Keratinocyte (primary cell): ENCODE measurements at regions not wholly inside any gene's neighbourhood (a gene's known extent, or its start where the extent isn't known, plus 50 kb on each side); places are given as distances from the start of the nearest gene placed in this dataset.

Source experiments
- DNase-seq: peaks from one replicate; pipeline ENCODE4 v3.0.0-alpha.2; 2011; ENCODE audit warnings: low read depth, missing footprints, low spot score
- FAIRE-seq: peaks from 2 replicates; lab custom pipeline; 2011; peaks lifted over from hg19 to GRCh38; lab: Jason Lieb, UNC
- H2AFZ ChIP-seq: 2 replicates; pipeline ENCODE4 v1.6.0; 2012; ENCODE audit warnings: low read length, control low read depth, inconsistent platforms; ENCODE audit not compliant: control insufficient read depth
- H3K27ac ChIP-seq: 2 replicates; pipeline ENCODE4 v1.5.1; 2011; ENCODE audit warnings: low read length; ENCODE audit not compliant: control insufficient read depth, insufficient read depth
- H3K27me3 ChIP-seq: 3 replicates; pipeline ENCODE4 v1.6.0; 2011; ENCODE audit warnings: low read length; ENCODE audit not compliant: control insufficient read depth, insufficient read depth; ENCODE audit errors: extremely low read depth
- H3K36me3 ChIP-seq, 2 experiments: 2 replicates in 1 of 2; 3 replicates in 1 of 2; pipeline ENCODE4 v1.5.1; 2011; ENCODE audit warnings: low read length in 2 of 2, mild to moderate bottlenecking in 1 of 2; ENCODE audit not compliant: control insufficient read depth in 2 of 2, insufficient read depth in 2 of 2; ENCODE audit errors: extremely low read depth in 1 of 2
- H3K4me1 ChIP-seq: 3 replicates; pipeline ENCODE4 v1.5.1; 2011; ENCODE audit warnings: low read length; ENCODE audit not compliant: control insufficient read depth, insufficient read depth; ENCODE audit errors: extremely low read depth
- H3K4me2 ChIP-seq: 3 replicates; pipeline ENCODE4 v1.6.0; 2011; ENCODE audit warnings: low read depth, low read length; ENCODE audit not compliant: control insufficient read depth, insufficient read depth; ENCODE audit errors: extremely low read depth
- H3K4me3 ChIP-seq, 3 experiments: fragments of 200-600 bp in 1 of 3; sonication (generic) in 1 of 3; 2 replicates in 2 of 3; 3 replicates in 1 of 3; pipeline ENCODE4 v1.5.1; 2011 to 2016; ENCODE audit warnings: low read length in 3 of 3, mild to moderate bottlenecking in 3 of 3, control low read depth in 2 of 3, inconsistent platforms in 1 of 3, low read depth in 1 of 3, mixed read lengths in 1 of 3, mixed run types in 1 of 3, moderate library complexity in 1 of 3; ENCODE audit not compliant: control insufficient read depth in 2 of 3, insufficient read depth in 2 of 3; ENCODE audit errors: extremely low read depth in 1 of 3
- H3K79me2 ChIP-seq: 2 replicates; pipeline ENCODE4 v1.6.0; 2012; ENCODE audit warnings: low read length; ENCODE audit not compliant: control insufficient read depth, insufficient read depth
- H3K9ac ChIP-seq: 3 replicates; pipeline ENCODE4 v1.6.0; 2011; ENCODE audit warnings: low read length; ENCODE audit not compliant: control insufficient read depth, insufficient read depth; ENCODE audit errors: extremely low read depth
- H3K9me1 ChIP-seq: 3 replicates; pipeline ENCODE4 v1.6.0; 2011; ENCODE audit warnings: low read length; ENCODE audit not compliant: control insufficient read depth, insufficient read depth; ENCODE audit errors: extremely low read depth
- H3K9me3 ChIP-seq: 2 replicates; pipeline ENCODE4 v1.5.1; 2012; ENCODE audit warnings: low read depth, low read length; ENCODE audit not compliant: control insufficient read depth
- H4K20me1 ChIP-seq: 3 replicates; pipeline ENCODE4 v1.6.0; 2011; ENCODE audit warnings: low read length; ENCODE audit not compliant: control insufficient read depth, insufficient read depth; ENCODE audit errors: extremely low read depth
- EZH2 ChIP-seq: IDR thresholded peaks from one replicate; pipeline ENCODE4 v1.6.1; 2012; ENCODE audit warnings: inconsistent platforms, mild to moderate bottlenecking, low read length, moderate library complexity
- dilution Hi-C: fragments of 300-500 bp; cut with MboI; formaldehyde crosslinking; loops from one replicate; pipeline ENCODE4 v1.7.0; 2020; ENCODE audit warnings: low sequenced_read_pairs; ENCODE audit not compliant: extremely low pct_ligation_motif_present
- TF ChIP-seq, protein P1 (sequence below), 3 experiments: IDR thresholded peaks in 1 of 3; conservative IDR thresholded peaks in 1 of 3; optimal IDR thresholded peaks in 1 of 3; 2 replicates in 2 of 3; 3 replicates in 1 of 3; pipeline versions ENCODE3 to v1.5.1; 2011; ENCODE audit warnings: low read length in 3 of 3, mild to moderate bottlenecking in 3 of 3, moderate library complexity in 2 of 3, control low read depth in 1 of 3, inconsistent platforms in 1 of 3; ENCODE audit not compliant: insufficient read depth in 2 of 3; ENCODE audit errors: extremely low read depth in 1 of 3

DNA sequence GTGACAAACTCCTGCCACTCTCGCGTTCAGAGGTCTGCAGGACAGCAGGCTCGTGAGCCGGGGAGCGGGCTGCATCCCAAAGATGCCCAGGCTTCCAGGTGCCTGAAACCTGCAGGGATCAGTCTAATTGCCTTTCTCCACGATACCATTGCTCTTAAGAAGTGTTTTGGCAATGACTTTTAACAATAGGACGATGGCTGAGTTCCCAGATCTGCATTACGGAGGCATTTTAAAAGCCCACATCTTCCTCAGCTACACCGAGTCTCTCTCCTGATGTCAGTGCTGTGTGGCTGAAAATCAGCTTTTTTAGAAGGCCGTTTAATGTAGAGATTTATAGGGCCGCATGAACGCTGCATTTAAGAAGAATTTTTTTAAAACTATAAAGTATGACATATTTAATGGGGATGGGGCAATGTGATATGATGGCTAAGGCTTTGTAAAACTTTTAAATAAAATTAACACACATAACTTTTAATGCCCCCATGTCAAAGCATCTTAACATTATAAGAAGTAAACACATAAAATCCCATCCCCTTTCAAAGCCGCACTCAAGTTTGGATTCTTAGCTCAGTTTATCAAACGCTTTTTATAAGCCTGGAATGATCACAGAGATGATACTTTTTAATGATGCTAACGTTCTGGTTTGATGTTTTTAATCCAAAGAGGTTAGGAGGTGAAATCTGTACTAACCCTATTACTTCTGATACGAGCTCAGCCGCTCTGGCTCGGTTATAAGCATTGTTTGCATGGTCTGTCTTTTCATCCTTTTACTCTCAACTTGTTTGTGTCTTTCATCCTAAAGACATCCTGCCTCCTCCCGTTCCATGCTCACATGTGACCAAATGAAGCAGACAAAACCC, 386.0 kb downstream of the SMOC2 start:
- DNase-seq = no peak
- TF ChIP-seq, protein P1, sequence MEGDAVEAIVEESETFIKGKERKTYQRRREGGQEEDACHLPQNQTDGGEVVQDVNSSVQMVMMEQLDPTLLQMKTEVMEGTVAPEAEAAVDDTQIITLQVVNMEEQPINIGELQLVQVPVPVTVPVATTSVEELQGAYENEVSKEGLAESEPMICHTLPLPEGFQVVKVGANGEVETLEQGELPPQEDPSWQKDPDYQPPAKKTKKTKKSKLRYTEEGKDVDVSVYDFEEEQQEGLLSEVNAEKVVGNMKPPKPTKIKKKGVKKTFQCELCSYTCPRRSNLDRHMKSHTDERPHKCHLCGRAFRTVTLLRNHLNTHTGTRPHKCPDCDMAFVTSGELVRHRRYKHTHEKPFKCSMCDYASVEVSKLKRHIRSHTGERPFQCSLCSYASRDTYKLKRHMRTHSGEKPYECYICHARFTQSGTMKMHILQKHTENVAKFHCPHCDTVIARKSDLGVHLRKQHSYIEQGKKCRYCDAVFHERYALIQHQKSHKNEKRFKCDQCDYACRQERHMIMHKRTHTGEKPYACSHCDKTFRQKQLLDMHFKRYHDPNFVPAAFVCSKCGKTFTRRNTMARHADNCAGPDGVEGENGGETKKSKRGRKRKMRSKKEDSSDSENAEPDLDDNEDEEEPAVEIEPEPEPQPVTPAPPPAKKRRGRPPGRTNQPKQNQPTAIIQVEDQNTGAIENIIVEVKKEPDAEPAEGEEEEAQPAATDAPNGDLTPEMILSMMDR (optimal IDR thresholded peaks at IDR 0.05 in 1 of 3, IDR thresholded peaks at IDR 0.05 in 1 of 3, conservative IDR thresholded peaks at IDR 0.05 in 1 of 3; ENCODE audit: extremely low read depth in 1 of 3, insufficient read depth in 2 of 3, low read length in 3 of 3) = no peak
- TF ChIP-seq EZH2 = no peak
- H2AFZ ChIP-seq = no peak overlapping the region
- no peak for FAIRE-seq
- no peak overlapping the region for H3K9ac ChIP-seq
- no peaks in the 10 kb centered on the region for H3K9me1 ChIP-seq
- H3K36me3 ChIP-seq = no peaks in the 10 kb centered on the region
- H3K4me2 ChIP-seq = no peak overlapping the region
- no peak overlapping the region for H3K4me3 ChIP-seq
- H3K27me3 ChIP-seq = no peaks in the 10 kb centered on the region
- no peaks in the 10 kb centered on the region for H4K20me1 ChIP-seq
- dilution Hi-C loops = no loop called here
- no peaks in the 10 kb centered on the region for H3K4me1 ChIP-seq
- no peaks in the 10 kb centered on the region for H3K9me3 ChIP-seq
- H3K79me2 ChIP-seq = no peaks in the 10 kb centered on the region
- no peak overlapping the region for H3K27ac ChIP-seq

DNA sequence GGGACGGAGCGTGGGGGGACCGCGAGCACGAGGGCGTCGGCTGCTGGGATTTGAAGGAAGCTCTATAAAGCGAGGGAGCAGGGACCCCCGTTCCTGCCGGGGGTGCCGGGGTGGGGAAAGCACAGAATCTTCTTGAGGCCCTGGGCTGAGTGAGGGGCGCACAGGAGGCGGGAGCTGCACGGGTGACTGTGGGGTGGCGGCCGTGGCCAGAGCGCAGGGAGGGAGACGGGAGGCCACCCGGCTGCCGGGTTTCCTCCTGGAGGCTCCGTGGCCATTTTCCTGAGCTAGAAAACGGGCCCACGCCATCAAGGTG, 385.1 kb downstream of the SMOC2 start:
- Histone ChIP-seq H3K4me1 (no peaks in the 10 kb centered on the region), H3K4me3 (no peak overlapping the region), H3K79me2 (no peaks in the 10 kb centered on the region), H3K9me3 (no peaks in the 10 kb centered on the region), H3K36me3 (no peaks in the 10 kb centered on the region), H4K20me1 (no peaks in the 10 kb centered on the region), H2AFZ (no peak overlapping the region), H3K9ac (no peak overlapping the region), H3K4me2 (no peak overlapping the region), H3K27ac (no peak overlapping the region), H3K27me3 (no peaks in the 10 kb centered on the region), H3K9me1 (no peaks in the 10 kb centered on the region)
- dilution Hi-C loops = no loop called here
- no peak for FAIRE-seq
- no peak for DNase-seq
- TF ChIP-seq, protein P1 (optimal IDR thresholded peaks at IDR 0.05 in 1 of 3, IDR thresholded peaks at IDR 0.05 in 1 of 3, conservative IDR thresholded peaks at IDR 0.05 in 1 of 3; ENCODE audit: extremely low read depth in 1 of 3, insufficient read depth in 2 of 3, low read length in 3 of 3) = no peak
- no peak for TF ChIP-seq EZH2
